GM12878 (cell line): ENCODE measurements at regions not wholly inside any gene's neighbourhood (a gene's known extent, or its start where the extent isn't known, plus 50 kb on each side); places are given as distances from the start of the nearest gene placed in this dataset.

Source experiments
- ATAC-seq: fragments of 200-7000 bp; cut with Tn5 transposase; 3 replicates; pipeline ENCODE4 v1.9.1; 2020; ENCODE audit warnings: mild to moderate bottlenecking, moderate library complexity
- BruUV-seq: library from RNA; stranded (reverse); fragments of 400-500 nt; replicated peaks from 2 replicates; lab custom pipeline; 2021; lab: Mats Ljungman, UMichigan
- CTCF ChIA-PET: fragments of 300-600 bp; sonication (Branson Sonifier 250); formaldehyde crosslinking; extraction: SDS; loops from one replicate; lab custom pipeline; 2021; ENCODE audit warnings: inconsistent platforms; lab: Yijun Ruan, JAX
- POLR2A ChIA-PET: fragments of 350-600 bp; formaldehyde crosslinking; extraction: SDS; loops from one replicate; lab custom pipeline; 2021; ENCODE audit warnings: inconsistent platforms; lab: Charles Lee
- RAD21 ChIA-PET: fragments of 300-600 bp; sonication (Branson Sonifier 250); formaldehyde crosslinking; loops from one replicate; lab custom pipeline; 2023; ENCODE audit warnings: antibody characterized with exemption; ENCODE audit not compliant: unreplicated experiment; lab: Charles Lee
- SMC1A ChIA-PET: fragments of 300-600 bp; sonication (Branson Sonifier 250); formaldehyde crosslinking; loops from one replicate; lab custom pipeline; 2023; ENCODE audit not compliant: unreplicated experiment, uncharacterized antibody; lab: Charles Lee
- DNase-seq: peaks from one replicate; pipeline ENCODE4 v3.0.0-alpha.2; 2011; ENCODE audit warnings: low read depth, low spot score
- FAIRE-seq: peaks from 3 replicates; lab custom pipeline; 2011; peaks lifted over from hg19 to GRCh38; lab: Jason Lieb, UNC
- H2AFZ ChIP-seq: 2 replicates; pipeline ENCODE4 v1.6.0; 2011; ENCODE audit warnings: low read depth, low read length, control low read depth; ENCODE audit not compliant: control insufficient read depth
- H3K27ac ChIP-seq: 2 replicates; pipeline ENCODE4 v1.5.1; 2011; ENCODE audit warnings: control low read depth; ENCODE audit not compliant: control insufficient read depth, insufficient read depth
- H3K27me3 ChIP-seq, 2 experiments: replicated peaks in 1 of 2; 2 replicates each; pipeline versions ENCODE4 v1.6.0 to v1.6.1; 2011; ENCODE audit warnings: low read length in 1 of 2; ENCODE audit not compliant: control insufficient read depth in 2 of 2, insufficient read depth in 2 of 2
- H3K36me3 ChIP-seq, 2 experiments: 2 replicates each; pipeline ENCODE4 v1.5.1; 2011; ENCODE audit warnings: low read length in 1 of 2; ENCODE audit not compliant: control insufficient read depth in 2 of 2, insufficient read depth in 2 of 2
- H3K4me1 ChIP-seq: 2 replicates; pipeline ENCODE4 v1.6.1; 2011; ENCODE audit warnings: mild to moderate bottlenecking, low read length, moderate library complexity, mixed read lengths; ENCODE audit not compliant: control insufficient read depth, insufficient read depth
- H3K4me2 ChIP-seq: 2 replicates; pipeline ENCODE4 v1.6.0; 2011; ENCODE audit warnings: control low read depth; ENCODE audit not compliant: control insufficient read depth, insufficient read depth
- H3K4me3 ChIP-seq: fragments of 200-600 bp; sonication (generic); 2 replicates; pipeline ENCODE4 v1.5.1; 2016
- H3K79me2 ChIP-seq: 2 replicates; pipeline ENCODE4 v1.6.0; 2011; ENCODE audit warnings: low read length; ENCODE audit not compliant: control insufficient read depth, insufficient read depth
- H3K9ac ChIP-seq: 2 replicates; pipeline ENCODE4 v1.8.0; 2011; ENCODE audit warnings: low read length, control low read depth, mixed read lengths; ENCODE audit not compliant: control insufficient read depth, insufficient read depth
- H3K9me3 ChIP-seq: replicated peaks from 3 replicates; pipeline ENCODE4 v1.5.1; 2011; ENCODE audit warnings: mild to moderate bottlenecking, low read length; ENCODE audit not compliant: control insufficient read depth, insufficient read depth
- H4K20me1 ChIP-seq: 2 replicates; pipeline ENCODE4 v1.6.0; 2011; ENCODE audit not compliant: control insufficient read depth, insufficient read depth
- ASH2L ChIP-seq: fragments of 300-600, 200-600 bp; sonication (generic); IDR thresholded peaks from 2 replicates; pipeline ENCODE4 v1.6.1; 2017; ENCODE audit warnings: low read depth, mild to moderate bottlenecking, borderline replicate concordance
- ATF7 ChIP-seq: fragments of 450-650 bp; IDR thresholded peaks from 2 replicates; pipeline ENCODE4 v1.6.1; 2016; ENCODE audit warnings: low read depth, mild to moderate bottlenecking
- CREB1 ChIP-seq: IDR thresholded peaks from 2 replicates; pipeline ENCODE4 v1.6.1; 2012; ENCODE audit warnings: low read depth, mild to moderate bottlenecking, inconsistent platforms
- E2F8 ChIP-seq: fragments of 450-650 bp; IDR thresholded peaks from 2 replicates; pipeline ENCODE4 v1.6.1; 2018; ENCODE audit warnings: mild to moderate bottlenecking, low read depth, moderate library complexity; ENCODE audit not compliant: partially characterized antibody
- GABPA ChIP-seq: IDR thresholded peaks from 2 replicates; pipeline ENCODE4 v1.6.1; 2014; ENCODE audit warnings: antibody characterized with exemption, low read depth, mild to moderate bottlenecking, inconsistent platforms
- JUND ChIP-seq: IDR thresholded peaks from 2 replicates; pipeline ENCODE4 v1.6.1; 2012; ENCODE audit warnings: low read depth, mild to moderate bottlenecking, low read length, improper control_type of control experiment, moderate library complexity
- MEF2A ChIP-seq: IDR thresholded peaks from 2 replicates; pipeline ENCODE4 v1.6.1; 2011; ENCODE audit warnings: low read depth, mild to moderate bottlenecking, low read length, moderate library complexity; ENCODE audit not compliant: insufficient read depth
- MTA2 ChIP-seq: fragments of 450-650 bp; IDR thresholded peaks from 2 replicates; pipeline ENCODE4 v1.6.1; 2016; ENCODE audit warnings: low read depth, mild to moderate bottlenecking, moderate library complexity
- NR2C2 ChIP-seq: IDR thresholded peaks from 2 replicates; pipeline ENCODE4 v1.6.1; 2011; ENCODE audit warnings: borderline replicate concordance, low read depth; ENCODE audit not compliant: control insufficient read depth, insufficient read length
- PAX8 ChIP-seq: fragments of 450-650 bp; IDR thresholded peaks from 2 replicates; pipeline ENCODE4 v1.6.1; 2017; ENCODE audit warnings: mild to moderate bottlenecking, moderate library complexity
- POLR2A ChIP-seq: IDR thresholded peaks from 2 replicates; pipeline ENCODE4 v1.6.1; 2011; ENCODE audit warnings: low read depth, mild to moderate bottlenecking, low read length
- POLR2AphosphoS5 ChIP-seq: IDR thresholded peaks from 2 replicates; pipeline ENCODE4 v1.6.1; 2011; ENCODE audit warnings: mild to moderate bottlenecking, low read length, inconsistent platforms
- RAD51 ChIP-seq: fragments of 450-650 bp; IDR thresholded peaks from 2 replicates; pipeline ENCODE4 v1.6.1; 2016; ENCODE audit warnings: moderate library complexity, mild to moderate bottlenecking, inconsistent platforms
- SMAD5 ChIP-seq: IDR thresholded peaks from 2 replicates; pipeline ENCODE4 v1.6.1; 2016; ENCODE audit warnings: antibody characterized with exemption, low read depth
- TBL1XR1 ChIP-seq: IDR thresholded peaks from 2 replicates; pipeline ENCODE4 v1.6.1; 2012; ENCODE audit warnings: low read depth, low read length, improper control_type of control experiment
- WGBS: methylation state at CpG from one replicate; pipeline ENCODE4 v1.1.6; 2016; ENCODE audit warnings: low lambda C conversion rate; ENCODE audit not compliant: insufficient replicate concordance, insufficient coverage; ENCODE audit errors: missing lambda C conversion rate; 5-methylcytosine and 5-hydroxymethylcytosine counted together
- in situ Hi-C: fragments of 300-500 bp; cut with MboI; formaldehyde crosslinking; loops from 9 replicates; pipeline ENCODE4 v1.14.3; 2018; ENCODE audit warnings: mixed read lengths
- intact Hi-C: fragments of 100-400 bp; cut with micrococcal nuclease; formaldehyde crosslinking; loops from one replicate; pipeline ENCODE4 v1.14.2; 2022; ENCODE audit not compliant: unreplicated experiment

DNA sequence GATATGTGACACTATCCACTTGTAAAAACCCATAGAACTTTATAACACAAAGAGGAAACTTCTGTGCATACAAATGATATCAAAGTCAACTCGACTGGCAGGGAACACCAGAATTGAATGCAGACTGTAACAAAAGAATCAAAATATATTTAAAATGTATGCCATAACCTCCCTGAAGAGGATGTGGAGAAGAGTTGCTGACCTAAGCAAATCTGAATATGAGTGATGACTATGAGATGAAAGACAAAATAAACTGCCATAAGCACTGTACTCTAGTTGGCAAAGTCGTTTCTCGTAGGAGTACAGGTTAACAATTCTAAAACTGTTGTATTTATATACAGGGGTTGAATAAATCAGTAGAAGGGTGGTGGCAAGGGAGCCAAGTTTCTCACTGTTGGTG lies 482.1 kb downstream of the OCA2 start:
- H3K27ac ChIP-seq = no peak overlapping the region
- no peaks in the 10 kb centered on the region for H4K20me1 ChIP-seq
- no peaks in the 10 kb centered on the region for H3K4me1 ChIP-seq
- CTCF ChIA-PET = no interaction called here
- 0% methylated on average over 3 of the region's 3 CpGs for WGBS
- FAIRE-seq (no peak), ATAC-seq (no peak), DNase-seq (no peak)
- H3K4me3 ChIP-seq = no peak overlapping the region
- in situ Hi-C loops (no loop called here), intact Hi-C loops (no loop called here)
- SMC1A ChIA-PET = no interaction called here
- POLR2A ChIA-PET = no interaction called here
- no peaks in the 10 kb centered on the region for H3K27me3 ChIP-seq
- no peaks in the 10 kb centered on the region for H3K9me3 ChIP-seq
- no peak overlapping the region for H3K9ac ChIP-seq
- TF ChIP-seq JUND (no peak), MEF2A (no peak), NR2C2 (no peak), PAX8 (no peak), SMAD5 (no peak), MTA2 (no peak), TBL1XR1 (no peak), ATF7 (no peak), ASH2L (no peak), CREB1 (no peak), E2F8 (no peak), RAD51 (no peak), POLR2A (no peak), GABPA (no peak), POLR2AphosphoS5 (no peak)
- no peak overlapping the region for H2AFZ ChIP-seq
- H3K36me3 ChIP-seq = no peaks in the 10 kb centered on the region
- no peaks in the 10 kb centered on the region for H3K79me2 ChIP-seq
- RAD21 ChIA-PET = no interaction called here
- no TSS peak for BruUV-seq
- no peak overlapping the region for H3K4me2 ChIP-seq
